SK-N-SH (cell line): ENCODE measurements at regions not wholly inside any gene's neighbourhood (a gene's known extent, or its start where the extent isn't known, plus 50 kb on each side); places are given as distances from the start of the nearest gene placed in this dataset.

Experiments
- CTCF ChIA-PET: fragments of 300-600, 350-600 bp; formaldehyde crosslinking; extraction: SDS; loops from one replicate; lab custom pipeline; 2021; lab: Yijun Ruan, JAX
- POLR2A ChIA-PET: fragments of 350-600 bp; sonication (Branson Sonifier 250); formaldehyde crosslinking; extraction: SDS; loops from one replicate; lab custom pipeline; 2020; ENCODE audit warnings: antibody characterized with exemption, inconsistent platforms; lab: Yijun Ruan, JAX
- DNase-seq: peaks from one replicate; pipeline ENCODE4 v3.0.0; 2012
- H2AFZ ChIP-seq: fragments of 200-600 bp; sonication (generic); 2 replicates; pipeline ENCODE4 v1.8.1; 2016; ENCODE audit warnings: antibody characterized with exemption, mild to moderate bottlenecking, low read depth
- H3F3A ChIP-seq: fragments of 200-600 bp; sonication (generic); replicated peaks from 2 replicates; pipeline ENCODE3; 2016; ENCODE audit warnings: antibody characterized with exemption, mild to moderate bottlenecking; ENCODE audit not compliant: insufficient read depth
- H3K27ac ChIP-seq, 2 experiments: fragments of 200-500 bp in 1 of 2; fragments of 200-600 bp in 1 of 2; sonication (Bioruptor generic) in 1 of 2; sonication (generic), shearing (Covaris generic) in 1 of 2; 2 replicates each; pipeline versions ENCODE4 v1.5.1 to v1.6.1; 2014 to 2016; ENCODE audit warnings: low read depth in 2 of 2, inconsistent platforms in 1 of 2, low read length in 1 of 2, mild to moderate bottlenecking in 1 of 2, mixed read lengths in 1 of 2
- H3K27me3 ChIP-seq: fragments of 200-600 bp; sonication (generic), shearing (Covaris generic); 2 replicates; pipeline ENCODE4 v1.6.1; 2016; ENCODE audit warnings: mixed run types; ENCODE audit not compliant: insufficient read depth
- H3K36me3 ChIP-seq, 2 experiments: fragments of 200-500 bp in 1 of 2; fragments of 200-600 bp in 1 of 2; sonication (Bioruptor generic) in 1 of 2; sonication (generic) in 1 of 2; replicated peaks in 1 of 2; 2 replicates each; pipeline versions ENCODE3 to v1.5.1; 2014 to 2016; ENCODE audit warnings: low read length in 1 of 2, mild to moderate bottlenecking in 1 of 2; ENCODE audit not compliant: insufficient read depth in 2 of 2, control insufficient read depth in 1 of 2
- H3K4me1 ChIP-seq, 2 experiments: fragments of 200-500 bp in 1 of 2; fragments of 200-600 bp in 1 of 2; sonication (Bioruptor generic) in 1 of 2; sonication (generic), shearing (Covaris generic) in 1 of 2; 2 replicates each; pipeline versions ENCODE4 v1.5.1 to v1.6.1; 2014 to 2016; ENCODE audit warnings: low read depth in 1 of 2, low read length in 1 of 2, mixed run types in 1 of 2; ENCODE audit not compliant: insufficient read depth in 2 of 2, control insufficient read depth in 1 of 2
- H3K4me2 ChIP-seq: fragments of 200-600 bp; sonication (generic), shearing (Covaris generic); 2 replicates; pipeline ENCODE4 v1.6.1; 2017; ENCODE audit warnings: mixed run types
- H3K4me3 ChIP-seq, 2 experiments: fragments of 200-500 bp in 1 of 2; fragments of 200-600 bp in 1 of 2; sonication (Bioruptor generic) in 1 of 2; sonication (generic), shearing (Covaris generic) in 1 of 2; 2 replicates each; pipeline versions ENCODE4 v1.5.1 to v1.8.1; 2014 to 2016; ENCODE audit warnings: low read depth in 2 of 2, inconsistent platforms in 1 of 2, low read length in 1 of 2, mild to moderate bottlenecking in 1 of 2, mixed read lengths in 1 of 2, moderate library complexity in 1 of 2
- H3K79me2 ChIP-seq: fragments of 200-600 bp; sonication (generic); 2 replicates; pipeline ENCODE4 v1.8.1; 2017; ENCODE audit warnings: mild to moderate bottlenecking; ENCODE audit not compliant: insufficient read depth
- H3K9ac ChIP-seq: fragments of 200-600 bp; sonication (generic); 2 replicates; pipeline ENCODE4 v1.6.1; 2017; ENCODE audit warnings: mixed run types
- H3K9me2 ChIP-seq: fragments of 200-600 bp; sonication (generic); 2 replicates; pipeline ENCODE4 v1.6.1; 2017; ENCODE audit warnings: mixed run types
- H3K9me3 ChIP-seq: fragments of 200-600 bp; sonication (generic); 2 replicates; pipeline ENCODE4 v1.6.1; 2017; ENCODE audit warnings: mixed run types, mild to moderate bottlenecking, moderate library complexity
- H4K20me1 ChIP-seq: fragments of 200-600 bp; sonication (generic); 2 replicates; pipeline ENCODE4 v1.6.1; 2017; ENCODE audit warnings: mild to moderate bottlenecking, mixed run types; ENCODE audit not compliant: insufficient read depth
- CTCF ChIP-seq: fragments of 200-600 bp; sonication (generic); IDR thresholded peaks from 2 replicates; pipeline ENCODE4 v1.6.1; 2017; ENCODE audit warnings: antibody characterized with exemption, mild to moderate bottlenecking, moderate library complexity
- EP300 ChIP-seq, 2 experiments: IDR thresholded peaks; 2 replicates each; pipeline versions ENCODE4 v1.4.0 to v1.6.1; 2012; ENCODE audit warnings: borderline replicate concordance in 1 of 2, low read depth in 1 of 2, low read length in 1 of 2
- FOXJ3 ChIP-seq: sonication (generic); formaldehyde crosslinking; IDR thresholded peaks from 2 replicates; pipeline ENCODE4 v1.5.1; 2020; ENCODE audit warnings: mild to moderate bottlenecking, missing genetic modification reagents
- MAX ChIP-seq: IDR thresholded peaks from 2 replicates; pipeline ENCODE4 v1.4.0; 2012; ENCODE audit warnings: low read depth
- MEF2A ChIP-seq: IDR thresholded peaks from 2 replicates; pipeline ENCODE4 v1.4.0; 2012; ENCODE audit warnings: low read depth, borderline replicate concordance
- POLR2AphosphoS5 ChIP-seq: IDR thresholded peaks from 2 replicates; pipeline ENCODE4 v1.6.1; 2012; ENCODE audit warnings: low read depth, low read length
- RAD21 ChIP-seq: IDR thresholded peaks from 2 replicates; pipeline ENCODE4 v1.6.1; 2012; ENCODE audit warnings: mild to moderate bottlenecking, low read length
- SMC3 ChIP-seq: IDR thresholded peaks from 2 replicates; pipeline ENCODE4 v1.6.1; 2012; ENCODE audit warnings: low read depth, low read length, improper control_type of control experiment
- TEAD4 ChIP-seq: IDR thresholded peaks from 2 replicates; pipeline ENCODE4 v1.4.0; 2012; ENCODE audit warnings: mild to moderate bottlenecking, borderline replicate concordance; ENCODE audit not compliant: insufficient read depth
- YY1 ChIP-seq: IDR thresholded peaks from 2 replicates; pipeline ENCODE4 v1.4.0; 2012; ENCODE audit warnings: low read depth, mild to moderate bottlenecking
- WGBS: methylation state at CpG from one replicate; pipeline ENCODE4 v1.1.6; 2017; ENCODE audit warnings: low lambda C conversion rate; 5-methylcytosine and 5-hydroxymethylcytosine counted together

GRCh38 chr6:71383901-71384489 is 95.4 kb downstream of the OGFRL1 start:
- no peaks in the 10 kb centered on the region for H3K9me2 ChIP-seq
- POLR2A ChIA-PET, result no interaction called here
- H3K36me3 ChIP-seq, result peaks cover 2 to 3% of the 10 kb centered on the region in 2 experiments
- H3K27ac ChIP-seq, result no peak overlapping the region
- 39% methylated on average over 5 of the region's 5 CpGs for WGBS
- DNase-seq, result peak; percentile 15
- H3K4me3 ChIP-seq, result no peak overlapping the region; a peak in 1 of 4 replicates
- no peaks in the 10 kb centered on the region for H4K20me1 ChIP-seq
- H3K79me2 ChIP-seq, result no peaks in the 10 kb centered on the region
- no peak for TF ChIP-seq POLR2AphosphoS5
- no peak for TF ChIP-seq TEAD4
- TF ChIP-seq RAD21, result peak; percentile 86
- no peak for TF ChIP-seq MAX
- TF ChIP-seq SMC3, result peak; percentile 74
- TF ChIP-seq CTCF, result peak; percentile 80
- no peak for TF ChIP-seq YY1
- TF ChIP-seq FOXJ3 (CRISPR knock-in tag), result no peak
- CTCF ChIA-PET, result interaction anchor here (0.6 to 2.3 kb wide), 6 partner anchors 12 to 702 kb away, joined by 3 to 11 read pairs (median 4); no protein-coding TSS in a partner anchor
- H3K4me1 ChIP-seq, result peaks cover 0 to 24% of the 10 kb centered on the region in 2 experiments; a peak in 2 of 4 replicates
- peaks cover 10% of the 10 kb centered on the region for H3F3A ChIP-seq
- no peaks in the 10 kb centered on the region for H3K9me3 ChIP-seq
- H3K4me2 ChIP-seq, result no peak overlapping the region
- no peak overlapping the region for H3K9ac ChIP-seq
- no peak overlapping the region for H2AFZ ChIP-seq
- H3K27me3 ChIP-seq, result no peaks in the 10 kb centered on the region

GRCh38 chr6:71385111-71385822 is 96.7 kb downstream of the OGFRL1 start:
- no peaks in the 10 kb centered on the region for H3K9me2 ChIP-seq
- H4K20me1 ChIP-seq, result no peaks in the 10 kb centered on the region
- H3K36me3 ChIP-seq, result peaks cover 2 to 3% of the 10 kb centered on the region in 2 experiments
- ChIA-PET POLR2A (no interaction called here), CTCF (interaction anchor here (0.8 to 2.3 kb wide), 9 partner anchors 8 to 701 kb away, joined by 3 to 11 read pairs (median 3); no protein-coding TSS in a partner anchor)
- H2AFZ ChIP-seq, result no peak overlapping the region
- H3K4me1 ChIP-seq, result peaks cover 0 to 26% of the 10 kb centered on the region in 2 experiments; a peak in 2 of 4 replicates
- H3K9ac ChIP-seq, result no peak overlapping the region
- H3K9me3 ChIP-seq, result no peaks in the 10 kb centered on the region
- H3K27me3 ChIP-seq, result no peaks in the 10 kb centered on the region
- H3F3A ChIP-seq, result peaks cover 10% of the 10 kb centered on the region
- H3K4me2 ChIP-seq, result no peak overlapping the region
- 69% methylated on average over 1 of the region's 1 CpG for WGBS
- no peak overlapping the region for H3K4me3 ChIP-seq
- H3K79me2 ChIP-seq, result peaks cover 2% of the 10 kb centered on the region; the same call in 1 of the 2 replicates
- TF ChIP-seq MEF2A (no peak), POLR2AphosphoS5 (no peak), SMC3 (no peak), EP300 (IDR thresholded peaks at IDR 0.05; ENCODE audit: borderline replicate concordance in 1 of 2, low read depth in 1 of 2, low read length in 1 of 2) (no peak)
- H3K27ac ChIP-seq, result peak overlapping the region in 1 of 2 experiments; percentile 5; a peak in 1 of 4 replicates
- no peak for DNase-seq
